HG03378 (cell line): ENCODE measurements at regions not wholly inside any gene's neighbourhood (a gene's known extent, or its start where the extent isn't known, plus 50 kb on each side); places are given as distances from the start of the nearest gene placed in this dataset.
"Not testable (repeated sequence)": the region's sequence is repeated elsewhere in the genome, so short reads cannot be mapped to it uniquely, and the experiment has no call there.

Experiments
- ATAC-seq: cut with Tn5 transposase; IDR thresholded peaks from one replicate; pipeline ENCODE4 v1.9.1; 2021; ENCODE audit warnings: mild to moderate bottlenecking, moderate library complexity; ENCODE audit not compliant: unreplicated experiment

GRCh38 chr11:110856340-110856739 is 144.1 kb upstream of the ARHGAP20 start:
- no peak for ATAC-seq

GRCh38 chr11:110855191-110855590 is 143.0 kb upstream of the ARHGAP20 start:
- ATAC-seq = no peak

GRCh38 chr11:110852921-110853490 is 140.8 kb upstream of the ARHGAP20 start:
- no peak for ATAC-seq

- ATAC-seq = no peak
These were observed 138.6 kb upstream of the ARHGAP20 start for GRCh38 chr11:110850846-110851245.

GRCh38 chr11:110843053-110843452 is 130.8 kb upstream of the ARHGAP20 start:
- not testable (repeated sequence) for ATAC-seq

- no peak for ATAC-seq
These were observed 126.6 kb upstream of the ARHGAP20 start for GRCh38 chr11:110838808-110839207.

- no peak for ATAC-seq
These were observed 125.4 kb upstream of the ARHGAP20 start for GRCh38 chr11:110837603-110838002.

- no peak for ATAC-seq
These were observed 122.9 kb upstream of the ARHGAP20 start for GRCh38 chr11:110835106-110835505.

GRCh38 chr11:110833033-110833484 is 120.8 kb upstream of the ARHGAP20 start:
- ATAC-seq = no peak

GRCh38 chr11:110832539-110832938 is 120.3 kb upstream of the ARHGAP20 start:
- ATAC-seq = no peak

GRCh38 chr11:110832080-110832479 is 119.8 kb upstream of the ARHGAP20 start:
- no peak for ATAC-seq

- no peak for ATAC-seq
These were observed 118.5 kb upstream of the ARHGAP20 start for GRCh38 chr11:110830747-110831146.

- no peak for ATAC-seq
These were observed 118.1 kb upstream of the ARHGAP20 start for GRCh38 chr11:110830344-110830743.

GRCh38 chr11:110829873-110830272 is 117.6 kb upstream of the ARHGAP20 start:
- ATAC-seq = no peak

GRCh38 chr11:110828086-110828485 is 115.8 kb upstream of the ARHGAP20 start:
- no peak for ATAC-seq

GRCh38 chr11:110827276-110827675 is 115.0 kb upstream of the ARHGAP20 start:
- no peak for ATAC-seq

- ATAC-seq = no peak
These were observed 112.8 kb upstream of the ARHGAP20 start for GRCh38 chr11:110824912-110825620.

GRCh38 chr11:110818032-110818687 is 105.9 kb upstream of the ARHGAP20 start:
- no peak for ATAC-seq

- no peak for ATAC-seq
These were observed 100.0 kb upstream of the ARHGAP20 start for GRCh38 chr11:110812086-110812733.

GRCh38 chr11:110809417-110810199 is 97.4 kb upstream of the ARHGAP20 start:
- no peak for ATAC-seq

GRCh38 chr11:110808248-110808647 is 96.0 kb upstream of the ARHGAP20 start:
- ATAC-seq = no peak
